WTC11 (cell line): ENCODE measurements at regions not wholly inside any gene's neighbourhood (a gene's known extent, or its start where the extent isn't known, plus 50 kb on each side); places are given as distances from the start of the nearest gene placed in this dataset.

Experiments used
- ATAC-seq: fragments of 200-7000 bp; cut with Tn5 transposase; 2 replicates; pipeline ENCODE4 v1.10.0; 2021; ENCODE audit warnings: mild to moderate bottlenecking, moderate library complexity
- CTCF ChIA-PET: fragments of 300-600 bp; sonication (Branson Sonifier 250); formaldehyde crosslinking; loops from one replicate; lab custom pipeline; 2021; ENCODE audit warnings: antibody characterized with exemption; lab: Charles Lee
- POLR2A ChIA-PET: fragments of 350-600 bp; sonication (Branson Sonifier 250); formaldehyde crosslinking; loops from one replicate; lab custom pipeline; 2021; ENCODE audit warnings: antibody characterized with exemption; lab: Charles Lee
- DNase-seq: peaks from one replicate; pipeline ENCODE4 v3.0.0; 2021; ENCODE audit warnings: low spot score
- H3K27ac Mint-ChIP-seq: 2 replicates; pipeline ENCODE4 v1.8.0; 2021; ENCODE audit warnings: mixed read lengths
- H3K27me3 Mint-ChIP-seq: 2 replicates; pipeline ENCODE4 v1.8.0; 2021; ENCODE audit warnings: low read depth, mild to moderate bottlenecking, moderate library complexity, mixed read lengths
- H3K36me3 Mint-ChIP-seq: 2 replicates; pipeline ENCODE4 v1.8.0; 2021; ENCODE audit warnings: mixed read lengths
- H3K4me1 Mint-ChIP-seq: 2 replicates; pipeline ENCODE4 v1.8.0; 2022; ENCODE audit warnings: mixed read lengths
- H3K4me3 Mint-ChIP-seq: 2 replicates; pipeline ENCODE4 v1.8.0; 2021; ENCODE audit warnings: mild to moderate bottlenecking, moderate library complexity, mixed read lengths
- H3K9me3 Mint-ChIP-seq: 2 replicates; pipeline ENCODE4 v1.8.0; 2021; ENCODE audit warnings: mixed read lengths
- ATF6 ChIP-seq: sonication (generic); formaldehyde crosslinking; IDR thresholded peaks from 2 replicates; pipeline ENCODE4 v1.8.1; 2023; ENCODE audit warnings: mild to moderate bottlenecking, missing genetic modification reagents
- CDX4 ChIP-seq: fragments of 250-450 bp; sonication (Bioruptor Pico); IDR thresholded peaks from 2 replicates; pipeline ENCODE4 v1.9.0; 2021; ENCODE audit warnings: moderate library complexity, mild to moderate bottlenecking, inconsistent platforms, borderline replicate concordance
- E2F4 ChIP-seq: sonication (generic); formaldehyde crosslinking; IDR thresholded peaks from 2 replicates; pipeline ENCODE4 v1.8.1; 2022; ENCODE audit warnings: low read depth, mild to moderate bottlenecking, moderate library complexity, missing genetic modification reagents, borderline replicate concordance
- FOXP1 ChIP-seq: sonication (generic); formaldehyde crosslinking; IDR thresholded peaks from 2 replicates; pipeline ENCODE4 v1.8.0; 2022; ENCODE audit warnings: missing genetic modification reagents, mild to moderate bottlenecking, moderate library complexity, borderline replicate concordance
- IRF1 ChIP-seq: sonication (generic); formaldehyde crosslinking; IDR thresholded peaks from 2 replicates; pipeline ENCODE4 v1.8.0; 2023; ENCODE audit warnings: missing genetic modification reagents
- JAZF1 ChIP-seq: fragments of 250-450 bp; sonication (Bioruptor Pico); IDR thresholded peaks from 2 replicates; pipeline ENCODE4 v1.9.0; 2021; ENCODE audit warnings: moderate library complexity, mild to moderate bottlenecking, inconsistent platforms
- MYBL2 ChIP-seq: sonication (generic); formaldehyde crosslinking; IDR thresholded peaks from 2 replicates; pipeline ENCODE4 v1.8.1; 2023; ENCODE audit warnings: mild to moderate bottlenecking, moderate library complexity, missing genetic modification reagents
- NFATC4 ChIP-seq: fragments of 250-450 bp; sonication (Bioruptor Pico); IDR thresholded peaks from 2 replicates; pipeline ENCODE4 v1.9.0; 2021; ENCODE audit warnings: mild to moderate bottlenecking
- RELA ChIP-seq: sonication (generic); formaldehyde crosslinking; IDR thresholded peaks from 2 replicates; pipeline ENCODE4 v1.8.1; 2022; ENCODE audit warnings: missing genetic modification reagents, mild to moderate bottlenecking, borderline replicate concordance
- RORB ChIP-seq: fragments of 250-450 bp; sonication (Bioruptor Pico); IDR thresholded peaks from 2 replicates; pipeline ENCODE4 v1.9.0; 2021; ENCODE audit warnings: mild to moderate bottlenecking
- SOX15 ChIP-seq: fragments of 250-450 bp; sonication (Bioruptor Pico); IDR thresholded peaks from 2 replicates; pipeline ENCODE4 v1.9.0; 2021; ENCODE audit warnings: mild to moderate bottlenecking
- TEAD1 ChIP-seq: sonication (generic); formaldehyde crosslinking; IDR thresholded peaks from 2 replicates; pipeline ENCODE4 v1.8.0; 2022; ENCODE audit warnings: mild to moderate bottlenecking, missing genetic modification reagents
- USF2 ChIP-seq: sonication (generic); formaldehyde crosslinking; IDR thresholded peaks from 2 replicates; pipeline ENCODE4 v1.8.1; 2023; ENCODE audit warnings: mild to moderate bottlenecking, missing genetic modification reagents, moderate library complexity
- ZMAT4 ChIP-seq: fragments of 250-450 bp; sonication (Bioruptor Pico); IDR thresholded peaks from 2 replicates; pipeline ENCODE4 v1.9.0; 2021; ENCODE audit warnings: mild to moderate bottlenecking
- ZNF121 ChIP-seq: sonication (generic); formaldehyde crosslinking; IDR thresholded peaks from 2 replicates; pipeline ENCODE4 v1.8.0; 2023; ENCODE audit warnings: missing genetic modification reagents
- ZNF232 ChIP-seq: sonication (generic); formaldehyde crosslinking; IDR thresholded peaks from 2 replicates; pipeline ENCODE4 v1.8.0; 2022; ENCODE audit warnings: mild to moderate bottlenecking, missing genetic modification reagents
- ZNF317 ChIP-seq: sonication (generic); formaldehyde crosslinking; IDR thresholded peaks from 2 replicates; pipeline ENCODE4 v1.8.1; 2023; ENCODE audit warnings: low read depth, mild to moderate bottlenecking, moderate library complexity, missing genetic modification reagents, borderline replicate concordance
- ZNF396 ChIP-seq: fragments of 250-450 bp; sonication (Bioruptor Pico); IDR thresholded peaks from 2 replicates; pipeline ENCODE4 v1.8.0; 2021; ENCODE audit warnings: mild to moderate bottlenecking, moderate library complexity, borderline replicate concordance
- ZNF416 ChIP-seq: fragments of 250-450 bp; sonication (Bioruptor Pico); IDR thresholded peaks from 2 replicates; pipeline ENCODE4 v1.9.0; 2021; ENCODE audit warnings: mild to moderate bottlenecking, inconsistent platforms
- ZNF532 ChIP-seq: fragments of 250-450 bp; sonication (Bioruptor Pico); IDR thresholded peaks from 2 replicates; pipeline ENCODE4 v1.9.0; 2021; ENCODE audit warnings: mild to moderate bottlenecking, borderline replicate concordance

GRCh38 chr4:111678479-111678878 is 466.8 kb upstream of the FAM241A start:
- DNase-seq, result no peak
- H3K4me3 Mint-ChIP-seq, result no peak overlapping the region
- no peaks in the 10 kb centered on the region for H3K27me3 Mint-ChIP-seq
- POLR2A ChIA-PET, result no interaction called here
- TF ChIP-seq ZNF532 (CRISPR knock-in tag) (no peak), ZMAT4 (CRISPR knock-in tag) (no peak), ZNF121 (no peak), ZNF232 (CRISPR knock-in tag) (no peak), ZNF317 (no peak), SOX15 (CRISPR knock-in tag) (no peak), E2F4 (CRISPR knock-in tag) (no peak), ZNF396 (CRISPR knock-in tag) (no peak), FOXP1 (no peak), IRF1 (CRISPR knock-in tag) (no peak), ATF6 (no peak), USF2 (CRISPR knock-in tag) (no peak), NFATC4 (CRISPR knock-in tag) (no peak), CDX4 (CRISPR knock-in tag) (no peak), TEAD1 (CRISPR knock-in tag) (no peak), MYBL2 (CRISPR knock-in tag) (no peak), JAZF1 (CRISPR knock-in tag) (no peak), RORB (CRISPR knock-in tag) (no peak), ZNF416 (CRISPR knock-in tag) (no peak), RELA (no peak)
- no peaks in the 10 kb centered on the region for H3K36me3 Mint-ChIP-seq
- CTCF ChIA-PET, result interaction anchor here (2.0 kb wide), 1 partner anchor 176 kb away, joined by 6 read pairs; no protein-coding TSS in a partner anchor
- ATAC-seq, result no peak
- H3K9me3 Mint-ChIP-seq, result no peaks in the 10 kb centered on the region
- peaks cover 30% of the 10 kb centered on the region for H3K4me1 Mint-ChIP-seq
- H3K27ac Mint-ChIP-seq, result peak overlapping the region; percentile 26
